Astrocyte of the spinal cord (primary cell): ENCODE measurements at regions not wholly inside any gene's neighbourhood (a gene's known extent, or its start where the extent isn't known, plus 50 kb on each side); places are given as distances from the start of the nearest gene placed in this dataset.

ENCODE experiments used
- DNase-seq: peaks from one replicate; pipeline ENCODE4 v3.0.0; 2011; ENCODE audit warnings: low read depth, low spot score
- H3K4me3 ChIP-seq: 2 replicates; pipeline ENCODE4 v1.5.1; 2011; ENCODE audit warnings: low read depth, mild to moderate bottlenecking, low read length, moderate library complexity
- in situ Hi-C: cut with HindIII; loops from 2 replicates; pipeline ENCODE4 v1.10.0; 2017; ENCODE audit warnings: low sequenced_read_pairs
- TF ChIP-seq, protein P1 (sequence below): IDR thresholded peaks from 2 replicates; pipeline ENCODE4 v1.5.1; 2012; ENCODE audit warnings: low read depth, mild to moderate bottlenecking, low read length, inconsistent platforms

DNA sequence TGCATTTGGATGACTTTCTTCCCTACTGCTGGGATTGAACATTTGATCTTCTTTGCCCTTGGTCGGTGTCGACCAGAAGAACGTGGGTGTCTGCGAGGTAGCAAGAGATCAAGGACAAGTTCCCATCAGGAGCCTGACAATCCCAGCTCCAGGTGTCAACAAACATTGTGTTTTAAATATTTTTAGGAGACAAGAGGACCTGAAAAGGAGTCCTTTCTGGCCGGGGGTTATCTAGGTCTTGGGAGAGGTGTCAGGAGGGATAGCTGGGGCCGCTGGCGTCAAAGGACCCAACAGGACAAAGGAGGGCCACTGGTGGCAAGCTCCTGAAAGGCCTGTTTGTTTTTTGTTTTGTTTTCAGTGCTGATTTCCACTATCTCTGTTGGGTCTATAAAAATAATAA, 308.4 kb upstream of the ERCC4 start:
- TF ChIP-seq, protein P1, sequence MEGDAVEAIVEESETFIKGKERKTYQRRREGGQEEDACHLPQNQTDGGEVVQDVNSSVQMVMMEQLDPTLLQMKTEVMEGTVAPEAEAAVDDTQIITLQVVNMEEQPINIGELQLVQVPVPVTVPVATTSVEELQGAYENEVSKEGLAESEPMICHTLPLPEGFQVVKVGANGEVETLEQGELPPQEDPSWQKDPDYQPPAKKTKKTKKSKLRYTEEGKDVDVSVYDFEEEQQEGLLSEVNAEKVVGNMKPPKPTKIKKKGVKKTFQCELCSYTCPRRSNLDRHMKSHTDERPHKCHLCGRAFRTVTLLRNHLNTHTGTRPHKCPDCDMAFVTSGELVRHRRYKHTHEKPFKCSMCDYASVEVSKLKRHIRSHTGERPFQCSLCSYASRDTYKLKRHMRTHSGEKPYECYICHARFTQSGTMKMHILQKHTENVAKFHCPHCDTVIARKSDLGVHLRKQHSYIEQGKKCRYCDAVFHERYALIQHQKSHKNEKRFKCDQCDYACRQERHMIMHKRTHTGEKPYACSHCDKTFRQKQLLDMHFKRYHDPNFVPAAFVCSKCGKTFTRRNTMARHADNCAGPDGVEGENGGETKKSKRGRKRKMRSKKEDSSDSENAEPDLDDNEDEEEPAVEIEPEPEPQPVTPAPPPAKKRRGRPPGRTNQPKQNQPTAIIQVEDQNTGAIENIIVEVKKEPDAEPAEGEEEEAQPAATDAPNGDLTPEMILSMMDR: no peak
- in situ Hi-C loops: no loop called here

DNA sequence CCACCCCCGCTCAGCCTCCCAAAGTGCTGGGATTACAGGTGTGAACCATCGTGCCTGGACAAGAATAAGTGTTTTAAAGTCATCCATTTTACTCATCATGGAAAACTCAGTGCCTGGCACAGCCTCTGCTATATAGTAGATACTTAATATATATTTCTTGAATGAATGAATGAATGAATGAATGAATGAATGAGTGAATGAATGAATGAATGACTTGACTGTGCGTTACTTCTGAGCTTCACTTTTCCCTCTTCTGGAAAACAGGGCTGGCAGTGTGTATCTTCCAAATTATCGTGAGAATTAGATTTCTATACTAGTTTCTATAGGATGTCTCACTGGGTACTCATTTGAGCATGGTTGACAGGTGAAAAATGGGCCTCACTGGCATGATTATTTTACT, 307.3 kb upstream of the ERCC4 start:
- no peak overlapping the region for H3K4me3 ChIP-seq
- no peak for DNase-seq
- in situ Hi-C loops: no loop called here
- TF ChIP-seq, protein P1: no peak

More for the DNA sequence above, 308.4 kb upstream of the ERCC4 start:
- DNase-seq: no peak
- no peak overlapping the region for H3K4me3 ChIP-seq

DNA sequence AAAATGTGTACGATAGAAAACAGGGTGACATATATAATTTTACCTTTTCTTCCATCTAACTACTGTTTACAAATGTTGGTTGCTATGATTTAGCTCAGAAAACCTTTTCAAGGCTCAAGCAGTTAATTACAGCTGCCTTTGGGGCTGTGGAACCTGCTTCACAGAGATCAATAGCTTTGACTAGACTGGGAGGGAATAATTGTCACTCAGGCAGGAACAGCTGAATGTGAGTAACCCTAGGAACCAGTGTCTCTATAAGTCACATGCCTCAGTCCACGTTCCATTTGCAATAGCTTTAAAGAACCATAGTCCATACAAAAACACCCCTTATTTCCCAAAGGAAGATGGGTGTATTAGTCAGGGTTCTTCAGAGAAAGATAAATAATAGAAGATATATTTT, 306.8 kb upstream of the ERCC4 start:
- TF ChIP-seq, protein P1: no peak
- in situ Hi-C loops: no loop called here
- H3K4me3 ChIP-seq: no peak overlapping the region
- no peak for DNase-seq

DNA sequence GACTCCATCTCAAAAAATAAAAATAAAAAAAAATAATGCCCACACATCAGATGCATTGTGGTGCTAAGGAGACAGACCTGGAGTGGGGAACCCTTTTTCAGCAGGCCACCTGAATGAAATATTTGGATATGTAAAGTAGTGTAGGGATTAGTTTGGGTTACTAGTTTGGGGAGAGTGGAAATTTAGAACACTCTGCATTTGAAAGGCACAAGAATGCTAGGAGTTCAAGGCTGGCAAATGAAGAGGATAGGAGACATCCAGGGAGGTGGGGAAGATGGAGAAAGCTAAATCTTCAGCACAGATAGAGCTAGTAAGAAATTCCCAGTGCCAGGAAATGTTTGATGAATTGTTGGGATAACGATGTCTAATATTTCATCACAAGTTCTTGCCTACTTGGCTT, 298.3 kb upstream of the ERCC4 start:
- no peak for DNase-seq
- no peak overlapping the region for H3K4me3 ChIP-seq
- TF ChIP-seq, protein P1: no peak
- in situ Hi-C loops: no loop called here

DNA sequence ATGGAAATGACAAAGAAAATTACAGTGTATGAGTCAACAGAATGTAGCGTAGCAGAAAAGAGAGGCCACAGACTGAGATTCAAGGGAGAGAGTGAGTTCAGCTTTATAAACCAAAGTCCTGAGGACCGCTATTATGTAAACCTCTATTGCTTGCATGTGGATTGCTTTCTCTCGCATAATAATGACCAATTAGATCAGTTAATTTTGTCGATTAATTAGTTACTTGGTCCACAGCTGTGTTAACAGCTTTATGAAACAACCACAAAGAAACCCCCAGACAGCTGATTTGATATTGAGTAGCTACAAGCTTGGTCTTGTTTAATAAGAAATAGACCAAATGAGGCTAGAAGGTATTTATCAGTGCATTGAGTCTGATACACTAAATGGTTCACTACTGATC, 291.8 kb upstream of the ERCC4 start:
- no peak overlapping the region for H3K4me3 ChIP-seq
- in situ Hi-C loops: no loop called here
- no peak for DNase-seq
- TF ChIP-seq, protein P1: no peak

DNA sequence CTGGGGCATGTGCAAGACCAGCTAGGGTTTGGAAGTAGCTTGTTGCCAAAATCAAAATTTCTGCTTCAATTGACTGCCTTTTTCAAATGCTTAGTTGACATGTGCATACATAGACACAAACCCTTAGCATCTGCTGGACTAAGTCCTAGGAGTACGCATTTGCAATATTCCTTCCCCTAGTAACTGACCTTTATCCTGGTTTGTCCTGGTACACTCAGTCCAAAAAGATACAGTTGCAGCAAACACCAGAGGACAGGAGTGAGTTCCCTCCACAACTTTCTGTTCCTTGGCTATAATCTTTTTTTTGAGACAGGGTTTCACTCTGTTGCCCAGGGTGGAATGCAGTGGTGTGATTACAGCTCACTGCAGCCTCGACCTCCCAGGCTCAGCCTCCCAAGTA, 290.2 kb upstream of the ERCC4 start:
- DNase-seq: no peak
- in situ Hi-C loops: no loop called here
- H3K4me3 ChIP-seq: no peak overlapping the region
- TF ChIP-seq, protein P1: no peak

DNA sequence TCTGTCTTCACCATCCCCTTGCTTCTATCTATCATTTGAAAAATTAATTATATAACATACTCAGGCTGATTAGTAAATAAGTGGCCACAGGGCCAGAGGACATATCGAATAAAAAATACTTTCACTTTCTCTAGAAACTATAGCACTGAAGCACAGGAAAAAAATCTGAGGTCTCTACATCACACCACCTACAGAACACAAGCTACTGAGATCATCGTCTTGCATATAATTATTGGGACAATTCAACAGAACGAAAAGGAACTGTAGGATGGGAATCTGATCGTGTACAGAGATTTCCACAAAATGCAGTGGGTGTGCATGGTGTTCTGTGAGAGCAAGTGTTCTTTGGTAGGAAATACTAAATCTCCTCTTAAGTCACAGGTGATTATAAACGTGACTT, 289.6 kb upstream of the ERCC4 start:
- DNase-seq: no peak
- TF ChIP-seq, protein P1: no peak
- no peak overlapping the region for H3K4me3 ChIP-seq
- in situ Hi-C loops: no loop called here
